ENCODE measurements at regions not wholly inside any gene's neighbourhood (a gene's known extent, or its start where the extent isn't known, plus 50 kb on each side); places are given as distances from the start of the nearest gene placed in this dataset.

DNA sequence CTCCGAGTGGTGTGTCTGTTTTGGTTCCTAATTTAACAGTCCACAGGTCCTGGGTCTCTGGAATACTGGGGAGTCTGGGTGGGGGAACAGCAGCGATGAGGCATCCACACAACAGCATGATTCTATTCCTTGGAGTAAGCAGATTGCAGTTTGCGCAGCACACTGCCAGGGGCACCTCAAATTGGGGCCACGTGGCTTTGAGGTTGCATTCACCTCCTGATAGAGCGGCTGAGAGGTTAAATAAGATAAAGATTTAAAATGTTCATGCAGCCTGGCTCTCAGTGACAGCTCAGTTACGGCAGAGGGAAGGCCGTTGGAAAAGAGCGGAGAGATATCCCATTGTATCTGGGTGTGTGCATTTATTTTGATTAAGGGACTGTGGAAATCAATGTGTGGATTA is 202.3 kb downstream of the ASB1 start:
- CTCF ChIA-PET = no interaction called here
- POLR2A ChIA-PET = no interaction called here
- no peak for TF ChIP-seq CTCF (IDR thresholded peaks at IDR 0.05; ENCODE audit: insufficient read depth, low read length, missing control alignments)

DNA sequence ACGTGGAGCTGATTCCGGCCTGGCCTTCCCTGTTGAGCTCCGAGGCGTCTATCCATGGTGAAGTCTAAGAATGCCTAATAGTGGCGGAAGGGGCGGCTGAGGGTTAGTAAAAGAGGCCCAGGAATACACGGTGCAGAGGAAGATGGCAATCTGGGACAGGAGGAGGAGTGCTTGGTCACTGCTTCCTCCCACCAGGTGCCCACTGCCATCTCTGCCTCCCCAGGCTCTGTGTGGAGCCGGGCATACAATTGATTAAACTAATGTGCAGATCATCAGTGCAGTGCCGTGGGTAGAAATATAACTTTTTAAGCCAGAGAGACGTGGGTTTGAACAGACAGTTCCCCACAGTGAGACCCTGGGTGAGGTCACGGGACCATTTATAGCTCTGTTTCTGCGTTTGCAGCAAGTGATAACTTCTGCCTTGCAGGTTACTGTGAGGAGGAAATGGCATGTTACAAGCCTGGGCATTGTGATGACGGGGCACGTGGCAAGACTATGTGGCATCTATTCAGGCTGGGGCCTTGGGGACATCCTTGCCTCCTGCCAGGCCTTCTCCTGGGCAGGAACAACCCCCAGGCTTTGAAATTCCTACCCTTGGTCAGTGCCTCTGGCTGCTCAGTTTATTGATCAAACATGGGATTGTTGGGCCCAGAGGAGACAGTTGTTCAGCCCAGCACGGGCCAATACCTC is 204.9 kb downstream of the ASB1 start:
- H3K4me3 ChIP-seq (ENCODE audit: low read depth, low read length) = no peak overlapping the region
- CTCF ChIA-PET = no interaction called here
- TF ChIP-seq CTCF (IDR thresholded peaks at IDR 0.05; ENCODE audit: insufficient read depth, low read length, missing control alignments) = no peak
- POLR2A ChIA-PET = no interaction called here
- no peak for DNase-seq (ENCODE audit: low read depth, low spot score)

More for the DNA sequence above, 202.3 kb downstream of the ASB1 start:
- no peak for DNase-seq (ENCODE audit: low read depth, low spot score)
- no peak overlapping the region for H3K4me3 ChIP-seq (ENCODE audit: low read depth, low read length)

GRCh38 chr2:238632181-238633060 is 205.7 kb downstream of the ASB1 start:
- no peak overlapping the region for H3K4me3 ChIP-seq (ENCODE audit: low read depth, low read length)
- ChIA-PET POLR2A (no interaction called here), CTCF (no interaction called here)
- no peak for TF ChIP-seq CTCF (IDR thresholded peaks at IDR 0.05; ENCODE audit: insufficient read depth, low read length, missing control alignments)
- DNase-seq (ENCODE audit: low read depth, low spot score) = no peak

- no peak for TF ChIP-seq CTCF (IDR thresholded peaks at IDR 0.05; ENCODE audit: insufficient read depth, low read length, missing control alignments)
- DNase-seq (ENCODE audit: low read depth, low spot score) = no peak
- CTCF ChIA-PET = no interaction called here
- POLR2A ChIA-PET = no interaction called here
- H3K4me3 ChIP-seq (ENCODE audit: low read depth, low read length) = no peak overlapping the region
Observed at GRCh38 chr2:238633426-238634328, 206.9 kb downstream of the ASB1 start.

DNA sequence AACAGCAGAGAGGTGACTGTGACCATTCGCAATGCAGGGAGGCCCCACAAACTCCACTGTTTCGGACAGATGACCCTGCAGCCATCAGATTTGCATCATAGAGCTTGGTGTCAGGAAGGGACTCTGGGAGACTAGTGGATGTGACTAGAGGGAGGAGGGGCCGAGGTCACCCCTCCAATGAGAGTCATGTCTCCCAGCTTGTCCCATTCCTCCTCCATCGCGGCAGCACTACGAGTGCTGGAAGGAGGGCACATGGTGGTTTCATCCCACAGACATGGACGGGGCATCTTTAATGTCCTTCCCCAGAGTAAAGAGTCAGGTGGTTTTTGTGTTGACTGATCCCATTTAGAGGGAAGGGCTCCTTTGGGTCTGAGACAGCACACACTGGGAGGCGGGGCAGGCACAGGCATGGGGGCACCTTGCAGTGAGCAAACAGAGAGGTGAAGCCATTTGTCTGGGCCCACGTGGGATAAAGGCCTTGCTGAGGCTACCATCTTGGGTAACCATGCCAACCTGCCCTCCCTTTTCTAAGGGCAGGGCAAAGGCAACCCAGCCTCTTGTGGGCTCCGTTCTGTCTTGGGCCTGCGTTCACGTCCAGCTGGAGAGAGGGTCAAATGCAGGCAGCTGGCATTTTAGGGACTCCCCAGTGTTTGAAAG is 208.1 kb downstream of the ASB1 start:
- TF ChIP-seq CTCF (IDR thresholded peaks at IDR 0.05; ENCODE audit: insufficient read depth, low read length, missing control alignments) = no peak
- POLR2A ChIA-PET = no interaction called here
- H3K4me3 ChIP-seq (ENCODE audit: low read depth, low read length) = no peak overlapping the region
- CTCF ChIA-PET = no interaction called here
- DNase-seq (ENCODE audit: low read depth, low spot score) = no peak
